ENCODE measurements at regions not wholly inside any gene's neighbourhood (a gene's known extent, or its start where the extent isn't known, plus 50 kb on each side); places are given as distances from the start of the nearest gene placed in this dataset.
"Not testable (repeated sequence)": the region's sequence is repeated elsewhere in the genome, so short reads cannot be mapped to it uniquely, and the experiment has no call there.

DNA sequence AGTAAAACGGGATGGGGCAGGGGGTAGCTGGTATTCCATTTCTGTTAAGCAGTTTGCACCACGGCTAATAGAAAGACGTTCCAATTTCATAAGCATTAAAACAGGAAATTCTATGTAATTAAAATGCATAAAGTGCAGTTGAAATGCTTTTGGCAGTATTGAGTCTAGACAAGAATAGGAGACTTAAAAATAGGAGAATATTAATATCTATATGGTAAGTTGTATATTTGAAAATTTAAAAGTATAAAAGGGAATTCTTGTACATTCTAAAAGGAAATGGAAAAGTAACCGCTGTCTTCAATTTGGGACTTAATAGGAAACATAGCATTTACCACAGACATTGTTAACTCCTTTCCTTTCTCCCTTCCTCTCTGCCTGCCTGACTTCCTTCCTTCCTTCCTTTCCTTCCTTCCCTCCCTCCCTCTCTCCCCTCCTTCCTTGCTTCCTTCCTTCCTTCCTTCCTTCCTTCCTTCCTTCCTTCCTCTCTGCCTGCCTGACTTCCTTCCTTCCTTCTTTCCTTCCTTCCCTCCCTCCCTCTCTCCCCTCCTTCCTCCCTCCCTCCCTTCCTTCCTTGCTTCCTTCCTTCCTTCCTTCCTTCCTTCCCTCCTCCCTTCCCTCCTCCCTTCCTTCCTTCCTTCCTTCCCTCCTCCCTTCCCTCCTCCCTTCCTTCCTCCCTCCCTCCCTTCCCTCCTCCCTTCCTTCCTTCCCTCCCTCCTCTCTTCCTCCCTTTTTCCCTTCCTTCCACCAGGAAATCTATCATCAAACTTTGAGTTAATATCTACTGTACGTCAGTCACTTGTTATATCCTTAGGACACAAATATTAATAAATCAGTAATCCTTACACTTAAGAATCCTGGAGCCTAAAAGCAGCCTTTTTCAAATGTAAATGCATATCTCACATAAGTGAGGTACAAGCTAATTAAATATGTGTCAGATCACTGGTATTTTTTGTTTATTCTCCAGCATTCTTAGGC, 1049.3 kb downstream of the GALC start:
- DNase-seq = no peak

DNA sequence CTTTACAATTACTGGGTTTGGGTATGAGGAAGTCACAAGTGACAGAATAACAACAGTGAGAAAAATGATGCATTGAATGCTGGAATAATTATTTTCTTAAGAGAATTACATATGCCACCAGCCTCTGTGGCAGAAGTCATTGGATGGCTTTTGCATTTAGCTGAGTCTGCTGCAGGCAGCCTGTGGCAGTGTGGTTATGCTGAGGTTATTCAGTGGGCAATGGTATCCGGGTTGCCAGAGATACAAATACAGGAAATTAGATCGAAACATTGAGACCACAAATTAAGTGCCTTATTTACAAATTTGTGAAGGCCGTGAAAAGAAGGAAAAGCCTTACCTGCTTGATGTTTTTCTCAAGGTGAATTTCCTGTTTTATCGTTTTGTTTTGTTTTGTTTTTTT, 1050.0 kb downstream of the GALC start:
- no peak for DNase-seq

DNA sequence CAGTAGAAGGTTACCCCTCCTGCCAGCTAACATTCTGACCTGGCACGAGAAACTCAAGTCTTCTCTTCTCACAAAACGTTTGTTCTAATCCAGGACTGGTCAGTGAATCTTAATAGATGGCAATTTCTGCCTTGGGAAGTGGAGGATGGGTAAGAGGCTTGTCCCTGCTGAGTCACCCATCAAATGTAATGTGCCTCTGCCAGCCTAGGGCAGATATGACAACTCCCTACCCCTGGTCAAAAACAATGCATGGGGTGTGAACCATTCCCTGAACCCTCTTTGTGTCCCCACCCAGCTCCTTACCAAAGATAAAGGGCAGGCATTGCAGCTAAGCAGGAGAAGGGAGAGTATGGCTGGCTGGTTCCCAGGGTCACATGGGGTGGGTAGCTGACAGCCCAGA, 1052.9 kb downstream of the GALC start:
- no peak for DNase-seq

DNA sequence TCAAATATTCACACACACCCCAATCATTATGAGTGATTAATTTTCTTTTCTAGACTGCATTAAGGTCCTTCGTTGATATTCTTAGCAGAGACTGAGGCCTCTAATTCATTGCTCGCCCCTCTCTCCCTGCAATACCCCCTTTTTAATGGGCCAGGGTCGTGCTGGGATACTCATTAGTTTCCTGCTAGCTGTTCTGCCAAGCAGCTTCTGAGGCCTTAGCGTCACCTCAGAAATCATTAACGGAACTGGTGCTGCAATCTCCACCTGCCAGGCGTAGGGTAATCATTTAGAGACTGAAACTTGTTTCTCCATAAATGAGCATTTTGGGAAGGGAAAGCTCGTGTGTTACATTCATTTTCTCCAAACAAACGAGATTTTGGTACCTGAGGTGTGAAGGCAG, 1054.7 kb downstream of the GALC start:
- no peak for DNase-seq

DNA sequence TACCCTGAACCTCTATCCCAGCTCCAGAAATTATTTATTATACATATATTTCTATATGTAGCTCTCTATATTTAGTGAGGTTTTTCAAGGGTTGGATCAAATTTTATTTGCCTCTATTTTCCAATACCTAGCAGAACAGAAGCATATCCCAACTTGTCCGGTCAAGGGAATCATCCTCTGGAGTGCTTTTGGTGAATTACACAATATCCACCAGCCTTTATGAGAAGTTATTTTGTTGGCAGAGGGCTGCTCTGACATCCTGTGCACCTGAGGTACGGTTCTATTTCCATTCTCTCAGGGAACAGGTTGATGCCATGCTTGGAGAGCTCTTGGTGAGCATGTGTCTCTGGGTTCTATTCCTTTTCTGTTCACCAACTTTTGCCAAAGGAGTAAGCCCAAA, 1056.4 kb downstream of the GALC start:
- no peak for DNase-seq

DNA sequence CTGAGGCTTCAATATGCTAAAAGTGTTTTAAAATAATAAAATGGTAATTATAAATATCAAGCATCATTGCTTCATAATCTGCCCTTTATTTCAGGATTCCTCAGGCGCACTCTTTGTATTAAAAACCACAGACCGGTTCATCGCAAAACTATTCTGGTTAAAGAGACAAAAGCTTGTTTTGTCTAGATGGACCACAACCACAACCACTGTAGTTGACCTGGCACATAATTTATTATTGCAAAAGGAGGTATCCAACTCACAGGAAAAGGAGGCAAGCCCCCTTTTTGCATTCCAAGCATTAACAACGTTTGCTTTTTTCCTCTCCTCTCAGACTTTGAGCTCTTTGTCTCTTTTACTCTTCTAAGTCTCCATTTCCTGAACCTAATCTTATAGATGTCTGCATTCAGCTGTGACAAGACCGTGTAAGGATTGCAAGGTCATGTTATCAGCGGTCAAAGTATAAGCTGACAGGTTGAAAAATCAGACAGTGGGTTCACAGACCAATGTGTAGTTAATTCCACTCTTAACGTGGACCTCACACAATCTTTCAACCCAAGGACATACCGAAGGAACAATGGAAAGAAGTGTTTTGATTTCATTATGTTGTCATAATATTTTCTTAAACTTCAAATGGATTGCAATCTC, 1057.6 kb downstream of the GALC start:
- DNase-seq = no peak

DNA sequence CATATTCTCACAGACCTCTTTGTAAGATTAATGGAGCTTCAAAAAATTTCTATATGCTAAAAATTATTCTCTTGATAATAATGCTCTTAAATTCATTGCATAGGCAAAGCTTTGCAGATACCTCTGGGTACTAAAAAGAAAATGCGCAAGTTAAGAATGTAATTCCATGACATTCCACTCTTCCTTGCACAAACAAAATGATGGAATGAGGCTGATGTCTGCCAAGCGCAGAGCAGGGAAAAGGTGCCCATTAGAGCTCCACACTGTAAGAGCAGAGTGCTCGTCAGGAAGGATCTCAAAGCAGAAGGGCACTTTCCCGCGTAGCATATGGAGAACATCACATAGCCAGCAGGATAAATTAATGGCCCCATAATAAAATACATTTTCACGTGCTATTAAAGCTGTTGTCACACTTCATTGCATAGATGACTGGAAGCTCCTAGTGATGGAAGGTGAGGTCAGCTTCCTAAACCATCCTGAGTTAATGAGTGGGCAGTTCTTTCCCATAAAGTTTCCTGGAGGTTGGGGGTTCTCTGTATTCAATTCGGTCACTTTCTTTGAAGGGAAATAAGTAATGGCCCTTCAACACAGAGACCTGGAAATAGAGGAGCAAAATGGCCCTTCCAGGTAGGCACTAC, 1058.9 kb downstream of the GALC start:
- no peak for DNase-seq

DNA sequence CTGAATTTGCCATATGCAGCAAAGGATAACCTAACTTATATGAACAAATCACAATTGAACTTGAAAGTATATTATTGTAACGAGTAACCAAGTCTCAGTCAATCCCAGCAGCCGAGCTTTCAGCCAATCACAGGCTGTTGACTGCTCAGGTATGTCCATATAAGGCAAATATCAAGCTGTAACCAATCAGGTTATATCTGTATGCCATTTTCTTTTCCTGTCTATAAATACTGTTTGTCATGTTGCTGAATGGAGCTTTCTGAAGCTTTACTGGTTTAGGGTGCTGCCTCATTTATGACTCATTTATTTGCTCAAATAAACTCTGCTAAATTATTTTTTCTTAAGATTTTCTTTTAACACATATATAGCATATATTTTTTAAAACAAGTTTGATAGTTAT, 1059.5 kb downstream of the GALC start:
- DNase-seq = no peak

DNA sequence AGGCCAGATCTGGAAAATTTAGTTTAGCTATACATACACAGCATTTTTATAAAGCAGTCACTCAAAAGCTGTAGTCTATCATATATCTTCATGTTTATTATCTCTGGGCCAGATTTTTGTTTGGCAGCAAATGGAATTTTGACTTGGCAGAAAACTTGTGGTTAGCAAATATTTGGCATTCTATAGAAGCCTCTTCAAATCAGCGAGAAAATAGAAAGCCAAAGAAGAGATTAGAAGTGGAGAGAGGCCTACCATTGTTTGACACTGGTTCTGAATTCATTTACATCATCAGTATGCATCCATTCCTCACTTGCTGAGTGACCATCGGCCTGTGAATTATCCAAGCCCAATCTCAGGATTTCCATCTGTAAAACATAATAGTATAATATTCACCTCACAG, 1077.6 kb downstream of the GALC start:
- no peak for DNase-seq

DNA sequence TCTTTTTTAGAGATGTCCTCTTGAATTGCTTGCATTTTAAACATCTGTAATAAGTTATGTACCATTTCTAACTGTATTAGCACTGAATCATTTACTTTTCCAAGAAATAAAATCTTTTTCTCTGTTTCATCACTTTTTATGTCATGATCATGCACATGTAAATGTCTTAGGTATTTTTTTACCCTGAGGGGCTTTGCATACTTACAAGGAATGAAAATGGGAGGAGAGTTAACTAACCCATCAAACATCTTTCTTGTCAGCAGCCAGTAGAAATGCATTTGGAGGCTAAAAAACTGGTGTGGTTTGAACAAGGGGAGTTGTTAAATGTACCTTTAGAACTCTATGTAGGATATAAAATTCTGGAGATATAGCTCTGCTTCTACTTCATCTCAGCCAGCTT, 1080.3 kb downstream of the GALC start:
- DNase-seq = no peak

DNA sequence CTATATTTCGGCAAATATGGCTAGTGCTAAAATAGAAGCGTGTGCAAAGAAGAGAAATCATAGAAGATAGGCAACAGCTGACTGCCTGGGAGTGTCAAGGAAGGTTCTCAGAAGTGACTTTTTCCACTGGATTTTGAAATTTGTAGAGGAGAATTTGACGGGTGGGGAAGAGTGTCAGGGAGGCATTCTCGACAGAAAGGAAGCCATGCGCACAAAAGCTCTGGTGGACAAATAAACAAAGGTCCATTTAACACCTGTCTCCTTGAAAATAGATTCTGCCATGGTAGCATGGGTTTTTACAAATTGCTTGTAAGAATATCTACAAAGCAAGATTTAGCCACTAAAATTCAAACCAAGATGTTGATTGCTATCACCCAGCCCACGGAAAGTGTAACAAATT, 1081.5 kb downstream of the GALC start:
- DNase-seq = no peak

DNA sequence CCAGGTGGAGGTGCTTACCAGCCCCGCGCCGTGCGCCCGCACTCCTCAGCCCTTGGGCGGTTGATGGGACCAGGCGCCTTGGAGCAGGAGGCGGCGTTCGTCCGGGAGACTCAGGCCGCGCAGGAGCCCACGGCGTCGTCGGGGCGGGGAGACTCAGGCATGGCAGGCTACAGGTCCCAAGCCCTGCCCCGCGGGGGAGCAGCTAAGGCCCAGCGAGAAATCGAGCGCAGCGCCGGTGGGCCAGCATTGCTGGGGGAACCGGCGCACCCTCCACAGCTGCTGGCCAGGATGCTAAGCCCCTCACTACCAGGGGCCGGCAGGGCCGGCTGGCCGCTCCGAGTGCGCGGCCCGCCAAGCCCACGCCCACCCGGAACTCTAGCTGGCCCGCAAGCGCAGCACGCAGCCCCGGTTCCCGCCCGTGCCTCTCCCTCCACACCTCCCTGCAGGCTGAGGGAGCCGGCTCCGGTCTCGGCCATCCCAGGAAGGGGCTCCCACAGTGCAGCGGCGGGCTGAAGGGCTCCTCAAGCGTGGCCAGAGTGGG, 1087.5 kb downstream of the GALC start:
- not testable (repeated sequence) for DNase-seq

DNA sequence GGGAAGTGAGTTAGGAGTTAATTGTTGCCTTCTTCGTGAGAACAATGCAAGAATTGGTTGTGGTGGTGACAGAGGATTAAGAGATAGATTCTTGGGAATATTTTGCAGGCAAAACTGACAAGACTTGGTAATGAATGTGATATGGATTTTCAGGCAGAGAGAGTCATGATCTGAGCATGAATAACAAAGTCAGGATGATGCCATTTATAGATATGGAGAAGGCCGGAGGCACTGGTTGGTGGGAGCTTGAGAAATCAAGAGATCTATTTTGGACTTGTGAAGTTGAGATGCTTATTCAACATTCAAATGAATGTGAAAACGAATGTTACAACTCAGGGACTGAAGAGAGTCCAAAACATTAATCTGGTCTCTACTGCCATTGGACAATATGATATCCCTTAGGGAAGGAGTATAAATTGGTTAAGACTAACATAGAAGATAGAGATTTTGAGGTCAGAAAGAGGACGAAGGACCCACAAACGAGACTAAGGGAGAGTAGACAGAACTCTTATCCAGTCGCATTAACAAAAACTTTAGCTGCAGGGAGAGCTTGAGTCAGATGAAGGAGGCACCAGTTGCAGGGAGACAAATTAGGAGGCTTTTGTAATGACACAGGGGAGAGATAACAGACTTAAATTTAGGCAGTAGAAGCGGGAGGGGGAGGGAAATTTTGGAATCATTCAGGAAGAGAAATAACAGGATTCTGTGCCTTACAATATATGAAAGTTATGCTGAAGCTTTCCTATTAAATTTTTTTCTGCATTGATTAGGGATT, 1090.6 kb downstream of the GALC start:
- no peak for DNase-seq

DNA sequence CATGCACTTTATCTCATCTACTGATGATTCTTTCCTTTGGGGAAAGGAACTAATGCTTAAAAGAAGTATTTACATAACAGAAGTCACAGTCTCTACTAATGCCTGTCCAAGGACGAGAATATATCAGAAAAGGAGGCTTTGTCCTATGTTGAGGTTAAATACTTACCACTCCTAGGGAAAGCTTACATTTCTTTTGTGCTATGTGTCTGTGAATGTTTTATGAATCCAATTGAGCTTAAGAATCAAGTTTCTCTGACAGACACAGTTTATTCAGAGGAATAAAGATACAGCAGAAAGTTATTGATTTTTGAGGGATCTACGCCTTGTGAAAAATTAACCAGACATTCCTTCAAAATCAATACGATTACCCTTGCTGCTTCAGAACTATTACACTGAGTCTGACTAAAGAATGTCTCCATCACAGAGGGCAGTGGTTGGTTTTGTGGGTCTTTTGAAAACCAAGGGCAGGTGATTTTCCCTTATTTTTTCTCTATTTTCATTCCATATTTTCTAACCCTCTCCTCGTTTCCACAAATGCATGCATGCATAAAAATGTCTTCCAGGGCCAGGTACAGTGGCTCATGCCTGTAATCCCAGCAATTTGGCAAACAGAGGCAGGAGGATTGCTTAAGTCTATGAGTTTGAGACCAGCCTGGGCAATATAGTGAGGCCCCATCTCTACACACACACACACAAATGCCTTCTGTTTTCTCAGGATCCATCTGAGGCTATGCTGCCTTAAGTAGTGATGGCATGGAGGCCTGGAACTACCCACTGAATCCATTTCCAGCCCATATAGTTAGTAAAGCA, 1095.1 kb downstream of the GALC start:
- DNase-seq = no peak

DNA sequence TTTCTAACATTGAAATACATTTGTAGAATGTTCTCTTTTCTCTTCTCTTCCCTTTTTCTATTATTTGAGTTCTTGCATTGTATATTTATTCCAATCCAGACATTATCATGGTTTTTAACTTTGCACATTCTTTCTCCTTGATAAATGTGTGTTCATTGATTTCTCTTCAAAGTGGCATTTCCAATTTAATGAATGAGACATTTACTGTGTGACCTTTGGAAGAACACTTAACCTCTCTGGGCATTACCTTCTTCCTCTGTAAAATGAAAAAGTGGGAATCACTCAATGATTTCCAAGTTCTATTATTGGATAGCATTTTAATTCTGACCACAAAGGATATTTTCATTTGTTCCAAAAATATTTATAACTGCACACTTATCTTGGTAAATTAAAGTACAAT, 1095.8 kb downstream of the GALC start:
- DNase-seq = no peak

DNA sequence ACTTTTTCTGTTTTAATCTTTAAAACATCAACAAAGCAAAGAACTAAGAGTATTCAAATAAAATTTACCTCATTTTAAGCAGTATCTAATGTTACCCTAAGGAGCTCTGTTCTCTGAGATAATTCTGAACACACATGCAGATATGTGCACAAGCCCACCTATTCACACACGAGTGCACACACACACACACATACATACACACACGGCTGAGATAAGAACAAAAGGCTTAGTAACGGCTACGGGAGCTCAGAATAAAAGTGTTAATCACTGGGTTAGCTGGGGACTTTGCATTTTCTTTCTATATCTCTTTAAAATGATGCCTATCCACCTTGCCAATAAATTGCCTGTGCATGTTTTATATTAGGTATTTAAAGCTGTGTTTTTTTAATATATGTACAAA, 1096.3 kb downstream of the GALC start:
- no peak for DNase-seq

DNA sequence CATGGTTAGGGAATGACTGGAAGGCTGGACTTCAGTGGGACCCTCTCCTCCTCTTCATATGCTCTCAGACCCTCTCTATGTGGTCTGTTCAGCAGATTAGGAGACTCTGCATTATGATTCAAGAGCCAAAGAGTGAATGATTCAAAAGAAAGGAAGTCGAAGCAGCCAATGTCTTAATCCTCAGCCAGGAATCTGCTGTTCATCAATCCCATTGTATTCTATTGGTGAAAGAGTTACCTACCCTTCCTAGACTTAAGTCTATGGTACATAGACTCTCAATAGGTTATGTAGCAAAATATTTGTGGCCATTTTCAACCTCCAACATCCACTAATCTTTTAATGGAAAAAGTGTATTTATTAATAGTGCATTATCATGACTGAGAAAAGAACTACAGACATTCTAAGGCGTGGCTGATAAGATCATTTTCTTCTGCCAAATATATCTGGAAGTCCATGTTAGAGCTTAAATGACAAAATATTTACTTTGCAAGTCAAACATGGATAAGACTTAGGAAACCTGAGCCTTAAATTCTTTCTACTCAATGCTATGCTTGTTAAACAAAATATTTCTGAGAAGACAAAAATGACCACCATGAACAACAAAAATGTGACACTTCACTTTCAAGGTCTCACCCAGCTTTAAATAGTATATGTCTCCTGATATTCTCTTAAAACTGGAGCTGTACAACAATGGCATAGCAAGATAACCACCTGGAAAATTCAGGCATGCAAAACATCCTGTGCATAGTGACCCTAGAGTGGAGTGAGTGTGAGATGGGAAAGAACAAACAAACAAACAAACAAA, 1100.6 kb downstream of the GALC start:
- no peak for DNase-seq

DNA sequence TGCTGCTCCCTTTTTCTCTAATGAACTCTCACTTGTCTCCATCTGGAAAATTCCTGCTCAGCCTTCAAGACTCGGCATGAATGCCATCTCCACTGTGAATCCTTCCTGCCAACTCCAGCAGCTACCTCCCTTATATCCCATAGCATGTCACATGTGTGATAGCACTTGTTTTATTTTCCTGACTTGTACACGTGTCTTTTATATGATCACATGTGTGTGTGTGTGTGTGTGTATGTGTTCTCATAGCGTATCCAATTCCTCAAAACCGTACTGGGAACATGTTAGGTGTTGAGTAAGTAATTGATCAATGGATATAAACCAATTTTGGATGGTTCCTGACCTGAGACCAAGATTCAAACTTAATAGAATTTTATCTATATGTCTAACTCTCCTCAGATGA, 1107.7 kb downstream of the GALC start:
- DNase-seq = no peak

DNA sequence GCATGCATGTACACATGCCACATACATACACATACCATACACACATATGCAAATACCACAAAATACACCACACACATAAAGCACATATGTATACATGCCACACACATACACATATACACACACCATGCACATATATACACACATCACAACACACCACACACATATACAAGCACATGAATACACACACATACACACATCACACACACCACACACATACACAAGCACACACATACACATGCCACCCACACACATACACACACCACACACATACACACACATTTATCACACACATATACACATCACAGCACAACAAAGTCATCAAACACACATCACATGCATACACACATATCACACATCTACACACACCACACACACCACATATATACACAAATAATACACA, 1108.5 kb downstream of the GALC start:
- DNase-seq = no peak

DNA sequence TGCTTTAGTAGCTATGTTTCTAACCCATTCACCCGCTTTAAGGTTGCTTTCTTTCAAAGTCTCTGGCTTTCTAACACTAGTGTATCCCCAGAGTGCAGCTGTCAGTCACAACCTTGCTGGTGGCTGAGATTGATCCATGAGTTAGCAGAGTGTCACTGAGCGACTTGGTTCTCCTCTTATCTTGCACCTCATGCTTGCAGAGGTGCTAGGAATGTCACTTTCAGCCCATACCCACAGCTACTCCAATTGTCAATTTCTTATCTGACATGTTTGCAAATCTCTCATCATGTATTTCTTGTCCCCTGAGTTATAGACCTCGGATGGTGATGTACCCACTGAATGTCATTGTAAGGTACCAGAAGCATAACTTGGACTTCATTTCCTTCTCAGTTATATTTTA, 1110.2 kb downstream of the GALC start:
- DNase-seq = no peak

DNA sequence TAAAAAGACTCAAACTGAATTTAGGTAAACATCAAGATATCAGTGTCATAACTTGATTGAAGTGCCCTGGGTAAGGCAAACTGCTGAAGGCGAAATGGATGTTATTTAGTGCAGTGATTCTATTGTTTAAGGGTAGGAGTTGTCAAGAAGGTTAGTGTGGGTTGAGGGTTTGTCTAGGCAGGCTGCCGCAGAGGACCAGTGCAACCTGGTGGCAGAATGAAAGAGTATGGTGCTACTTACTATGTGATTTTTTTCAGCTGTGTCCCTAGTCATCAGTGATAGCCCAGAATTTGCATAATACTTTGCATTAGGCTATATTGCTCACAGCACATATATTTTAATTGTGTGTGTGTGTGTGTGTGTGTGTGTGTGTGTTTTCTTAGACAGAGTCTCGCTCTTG, 1127.0 kb downstream of the GALC start:
- DNase-seq = no peak
